Glomerular visceral epithelial cell (primary cell): ENCODE measurements at regions not wholly inside any gene's neighbourhood (a gene's known extent, or its start where the extent isn't known, plus 50 kb on each side); places are given as distances from the start of the nearest gene placed in this dataset.
"Not testable (repeated sequence)": the region's sequence is repeated elsewhere in the genome, so short reads cannot be mapped to it uniquely, and the experiment has no call there.

ENCODE experiments used
- DNase-seq: peaks from one replicate; pipeline ENCODE4 v3.0.0-alpha.2; 2016; ENCODE audit errors: extremely low spot score

GRCh38 chrX:75673468-75673867, 111.6 kb downstream of the MAGEE2 start:
- no peak for DNase-seq

GRCh38 chrX:75655627-75656026, 129.4 kb downstream of the MAGEE2 start:
- no peak for DNase-seq

GRCh38 chrX:75649829-75650228, 127.0 kb upstream of the ZDHHC15 start:
- DNase-seq = no peak

- DNase-seq = no peak
These were observed 126.2 kb upstream of the ZDHHC15 start for GRCh38 chrX:75648803-75649588.

GRCh38 chrX:75642811-75643361, 120.0 kb upstream of the ZDHHC15 start:
- DNase-seq = no peak

- no peak for DNase-seq
These were observed 115.5 kb upstream of the ZDHHC15 start for GRCh38 chrX:75638332-75638731.

- DNase-seq = no peak
These were observed 102.4 kb upstream of the ZDHHC15 start for GRCh38 chrX:75625232-75625631.

- DNase-seq = no peak
These were observed 100.7 kb upstream of the ZDHHC15 start for GRCh38 chrX:75623535-75623934.

GRCh38 chrX:75609406-75609805, 86.6 kb upstream of the ZDHHC15 start:
- no peak for DNase-seq

GRCh38 chrX:75603833-75604232, 81.0 kb upstream of the ZDHHC15 start:
- DNase-seq = peak; percentile 11

GRCh38 chrX:75602022-75602421, 79.2 kb upstream of the ZDHHC15 start:
- DNase-seq = not testable (repeated sequence)

- no peak for DNase-seq
These were observed 73.3 kb upstream of the ZDHHC15 start for GRCh38 chrX:75596178-75596577.

- DNase-seq = not testable (repeated sequence)
These were observed 70.3 kb upstream of the ZDHHC15 start for GRCh38 chrX:75593186-75593585.

GRCh38 chrX:75582511-75582910, 59.7 kb upstream of the ZDHHC15 start:
- no peak for DNase-seq
